ENCODE measurements at regions not wholly inside any gene's neighbourhood (a gene's known extent, or its start where the extent isn't known, plus 50 kb on each side); places are given as distances from the start of the nearest gene placed in this dataset.

- Histone ChIP-seq H3K36me3 (ENCODE audit: insufficient read depth, low read length) (no peaks in the 10 kb centered on the region), H3K9me3 (ENCODE audit: control insufficient read depth in 1 of 2, insufficient read depth in 1 of 2, low read length in 2 of 2) (no peaks in the 10 kb centered on the region), H3K27me3 (ENCODE audit: control insufficient read depth in 1 of 2, insufficient read depth in 2 of 2, low read length in 2 of 2) (no peaks in the 10 kb centered on the region), H3K4me3 (ENCODE audit: low read length) (no peak overlapping the region), H3K4me1 (ENCODE audit: insufficient read depth, low read length) (no peaks in the 10 kb centered on the region), H3K27ac (ENCODE audit: low read depth in 1 of 2, low read length in 2 of 2) (no peak overlapping the region)
- no peak overlapping the region for H3K27ac Mint-ChIP-seq
- H3K36me3 Mint-ChIP-seq (ENCODE audit: low read depth) = no peaks in the 10 kb centered on the region
- TF ChIP-seq, protein P1, sequence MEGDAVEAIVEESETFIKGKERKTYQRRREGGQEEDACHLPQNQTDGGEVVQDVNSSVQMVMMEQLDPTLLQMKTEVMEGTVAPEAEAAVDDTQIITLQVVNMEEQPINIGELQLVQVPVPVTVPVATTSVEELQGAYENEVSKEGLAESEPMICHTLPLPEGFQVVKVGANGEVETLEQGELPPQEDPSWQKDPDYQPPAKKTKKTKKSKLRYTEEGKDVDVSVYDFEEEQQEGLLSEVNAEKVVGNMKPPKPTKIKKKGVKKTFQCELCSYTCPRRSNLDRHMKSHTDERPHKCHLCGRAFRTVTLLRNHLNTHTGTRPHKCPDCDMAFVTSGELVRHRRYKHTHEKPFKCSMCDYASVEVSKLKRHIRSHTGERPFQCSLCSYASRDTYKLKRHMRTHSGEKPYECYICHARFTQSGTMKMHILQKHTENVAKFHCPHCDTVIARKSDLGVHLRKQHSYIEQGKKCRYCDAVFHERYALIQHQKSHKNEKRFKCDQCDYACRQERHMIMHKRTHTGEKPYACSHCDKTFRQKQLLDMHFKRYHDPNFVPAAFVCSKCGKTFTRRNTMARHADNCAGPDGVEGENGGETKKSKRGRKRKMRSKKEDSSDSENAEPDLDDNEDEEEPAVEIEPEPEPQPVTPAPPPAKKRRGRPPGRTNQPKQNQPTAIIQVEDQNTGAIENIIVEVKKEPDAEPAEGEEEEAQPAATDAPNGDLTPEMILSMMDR (IDR thresholded peaks at IDR 0.05) = no peak
- H3K4me3 Mint-ChIP-seq = no peak overlapping the region
- peaks cover 10% of the 10 kb centered on the region for H3K9me3 Mint-ChIP-seq
- DNase-seq = no peak
- no peaks in the 10 kb centered on the region for H3K4me1 Mint-ChIP-seq (ENCODE audit: low read depth)
- no peak for ATAC-seq (ENCODE audit: poor library complexity)
- H3K27me3 Mint-ChIP-seq = no peaks in the 10 kb centered on the region
- POLR2A ChIA-PET = no interaction called here
- CTCF ChIA-PET = no interaction called here
- intact Hi-C loops (cut with DNase I, micrococcal nuclease) = no loop called here
Observed at GRCh38 chr3:144187531-144188210, 216.0 kb downstream of the DIPK2A start.

DNA sequence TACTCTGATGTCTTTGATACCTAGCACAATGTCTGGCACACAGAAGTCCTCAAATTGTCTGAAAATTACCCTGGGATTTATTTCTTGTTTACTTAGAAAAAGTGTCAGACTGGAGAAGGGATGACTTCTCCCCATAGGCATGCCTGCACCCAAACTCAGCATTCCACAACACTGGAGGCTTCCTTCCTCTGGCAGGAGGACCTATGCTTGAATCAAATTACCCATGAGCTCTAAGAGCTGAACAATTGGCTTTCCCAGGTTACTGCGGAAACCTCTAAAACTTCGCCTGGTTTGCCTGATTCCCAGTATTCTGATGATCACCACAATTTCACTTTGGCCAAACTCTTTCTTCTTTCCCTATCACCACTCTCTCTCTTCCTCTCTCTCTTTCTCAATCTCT, 217.4 kb downstream of the DIPK2A start:
- peaks cover 3 to 5% of the 10 kb centered on the region in 2 experiments for H3K9me3 ChIP-seq (ENCODE audit: control insufficient read depth in 1 of 2, insufficient read depth in 1 of 2, low read length in 2 of 2)
- no peak for DNase-seq
- H3K27me3 Mint-ChIP-seq = no peaks in the 10 kb centered on the region
- intact Hi-C loops (cut with DNase I, micrococcal nuclease) = no loop called here
- H3K4me3 Mint-ChIP-seq = no peak overlapping the region
- H3K36me3 ChIP-seq (ENCODE audit: insufficient read depth, low read length) = no peaks in the 10 kb centered on the region
- POLR2A ChIA-PET = no interaction called here
- CTCF ChIA-PET = no interaction called here
- no peaks in the 10 kb centered on the region for H3K27me3 ChIP-seq (ENCODE audit: control insufficient read depth in 1 of 2, insufficient read depth in 2 of 2, low read length in 2 of 2)
- no peak for ATAC-seq (ENCODE audit: poor library complexity)
- no peaks in the 10 kb centered on the region for H3K4me1 ChIP-seq (ENCODE audit: insufficient read depth, low read length)
- no peaks in the 10 kb centered on the region for H3K36me3 Mint-ChIP-seq (ENCODE audit: low read depth)
- no peak overlapping the region for H3K27ac ChIP-seq (ENCODE audit: low read depth in 1 of 2, low read length in 2 of 2)
- H3K27ac Mint-ChIP-seq = no peak overlapping the region
- no peak overlapping the region for H3K4me3 ChIP-seq (ENCODE audit: low read length)
- TF ChIP-seq, protein P1 (IDR thresholded peaks at IDR 0.05) = no peak
- peaks cover 10% of the 10 kb centered on the region for H3K9me3 Mint-ChIP-seq
- no peaks in the 10 kb centered on the region for H3K4me1 Mint-ChIP-seq (ENCODE audit: low read depth)

DNA sequence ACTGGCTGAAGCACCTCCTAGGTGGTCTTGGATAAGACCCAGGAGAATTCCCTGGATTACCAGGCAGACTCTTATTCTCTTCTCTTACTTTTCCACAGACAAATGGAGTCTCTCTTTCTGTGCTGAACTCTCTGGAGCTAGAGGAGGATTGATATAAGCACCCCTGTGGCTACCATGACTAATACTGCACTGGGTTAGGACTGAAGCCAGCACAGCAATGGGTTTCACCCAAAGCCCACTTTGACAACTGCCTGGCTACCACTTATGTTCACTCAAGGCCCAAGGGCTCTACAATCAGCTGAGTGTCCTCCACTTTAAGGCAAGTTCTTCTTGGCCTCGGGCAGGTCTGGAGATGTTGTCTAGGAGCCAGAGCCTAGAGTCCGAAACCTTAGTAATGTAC, 225.5 kb downstream of the DIPK2A start:
- Mint-ChIP-seq H3K27ac (no peak overlapping the region), H3K36me3 (ENCODE audit: low read depth) (no peaks in the 10 kb centered on the region), H3K9me3 (no peaks in the 10 kb centered on the region), H3K4me1 (ENCODE audit: low read depth) (no peaks in the 10 kb centered on the region), H3K27me3 (no peaks in the 10 kb centered on the region), H3K4me3 (no peak overlapping the region)
- H3K36me3 ChIP-seq (ENCODE audit: insufficient read depth, low read length) = no peaks in the 10 kb centered on the region
- no peak overlapping the region for H3K27ac ChIP-seq (ENCODE audit: low read depth in 1 of 2, low read length in 2 of 2)
- POLR2A ChIA-PET = no interaction called here
- H3K27me3 ChIP-seq (ENCODE audit: control insufficient read depth in 1 of 2, insufficient read depth in 2 of 2, low read length in 2 of 2) = no peaks in the 10 kb centered on the region
- H3K4me1 ChIP-seq (ENCODE audit: insufficient read depth, low read length) = no peaks in the 10 kb centered on the region
- ATAC-seq (ENCODE audit: poor library complexity) (no peak), DNase-seq (no peak)
- TF ChIP-seq, protein P1 (IDR thresholded peaks at IDR 0.05) = no peak
- H3K9me3 ChIP-seq (ENCODE audit: control insufficient read depth in 1 of 2, insufficient read depth in 1 of 2, low read length in 2 of 2) = peaks cover 5 to 18% of the 10 kb centered on the region in 2 experiments
- CTCF ChIA-PET = no interaction called here
- intact Hi-C loops (cut with DNase I, micrococcal nuclease) = no loop called here
- H3K4me3 ChIP-seq (ENCODE audit: low read length) = no peak overlapping the region
